ENCODE measurements at regions not wholly inside any gene's neighbourhood (a gene's known extent, or its start where the extent isn't known, plus 50 kb on each side); places are given as distances from the start of the nearest gene placed in this dataset.

DNA sequence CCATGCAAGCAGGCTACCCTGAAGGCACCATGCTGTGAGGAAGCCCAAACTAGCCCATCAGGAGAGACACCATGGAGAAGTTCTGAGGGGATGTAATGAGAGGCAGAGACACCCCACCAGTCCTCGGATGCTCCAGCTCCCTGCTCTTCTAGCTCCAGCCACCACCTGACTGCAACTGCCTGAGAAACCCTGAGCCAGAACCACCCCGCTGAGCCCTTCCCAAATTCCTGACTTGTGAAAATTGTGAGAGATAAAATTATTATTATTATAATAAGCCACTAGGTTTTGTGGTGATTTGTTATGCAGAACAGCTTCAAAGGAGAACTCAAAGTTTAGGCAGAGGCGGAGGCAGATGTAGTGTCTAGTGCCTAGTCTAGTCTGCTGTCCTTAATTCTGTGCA is 67.1 kb upstream of the HK2 start:
- Mint-ChIP-seq H3K36me3 (no peaks in the 10 kb centered on the region), H3K27ac (peak overlapping the region in 2 of 7 donors; percentile 36 to 66), H3K4me3 (no peak overlapping the region), H3K9me3 (peaks cover 0 to 10% (median 0%) of the 10 kb centered on the region in 7 donors), H3K27me3 (ENCODE audit: low read depth in 3 of 3) (peaks cover 0 to 4% (median 0%) of the 10 kb centered on the region in 3 donors), H3K4me1 (peaks cover 38% of the 10 kb centered on the region)
- H4K20me1 ChIP-seq (ENCODE audit: insufficient read depth, low read length), result no peaks in the 10 kb centered on the region
- DNase-seq, result no peak
- TF ChIP-seq, protein P1, sequence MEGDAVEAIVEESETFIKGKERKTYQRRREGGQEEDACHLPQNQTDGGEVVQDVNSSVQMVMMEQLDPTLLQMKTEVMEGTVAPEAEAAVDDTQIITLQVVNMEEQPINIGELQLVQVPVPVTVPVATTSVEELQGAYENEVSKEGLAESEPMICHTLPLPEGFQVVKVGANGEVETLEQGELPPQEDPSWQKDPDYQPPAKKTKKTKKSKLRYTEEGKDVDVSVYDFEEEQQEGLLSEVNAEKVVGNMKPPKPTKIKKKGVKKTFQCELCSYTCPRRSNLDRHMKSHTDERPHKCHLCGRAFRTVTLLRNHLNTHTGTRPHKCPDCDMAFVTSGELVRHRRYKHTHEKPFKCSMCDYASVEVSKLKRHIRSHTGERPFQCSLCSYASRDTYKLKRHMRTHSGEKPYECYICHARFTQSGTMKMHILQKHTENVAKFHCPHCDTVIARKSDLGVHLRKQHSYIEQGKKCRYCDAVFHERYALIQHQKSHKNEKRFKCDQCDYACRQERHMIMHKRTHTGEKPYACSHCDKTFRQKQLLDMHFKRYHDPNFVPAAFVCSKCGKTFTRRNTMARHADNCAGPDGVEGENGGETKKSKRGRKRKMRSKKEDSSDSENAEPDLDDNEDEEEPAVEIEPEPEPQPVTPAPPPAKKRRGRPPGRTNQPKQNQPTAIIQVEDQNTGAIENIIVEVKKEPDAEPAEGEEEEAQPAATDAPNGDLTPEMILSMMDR (IDR thresholded peaks at IDR 0.05), result no peak
- H3K9me3 ChIP-seq (replicated peaks in 1 of 2; ENCODE audit: control insufficient read depth in 1 of 2, insufficient read depth in 1 of 2, low read length in 2 of 2), result no peaks in the 10 kb centered on the region
- H3K4me1 ChIP-seq (ENCODE audit: control insufficient read depth in 1 of 2, insufficient read depth in 2 of 2, low read length in 2 of 2), result peaks cover 27 to 30% of the 10 kb centered on the region in 2 donors
- no peak overlapping the region for H2AFZ ChIP-seq (ENCODE audit: insufficient read depth, low read depth, low read length, poor library complexity, severe bottlenecking)
- no peaks in the 10 kb centered on the region for H3K36me3 ChIP-seq (replicated peaks in 1 of 2; ENCODE audit: control insufficient read depth in 1 of 2, insufficient read depth in 2 of 2, low read length in 2 of 2)
- H3K27me3 ChIP-seq (ENCODE audit: control insufficient read depth in 2 of 2, insufficient read depth in 2 of 2, low read length in 2 of 2), result no peaks in the 10 kb centered on the region
- intact Hi-C loops (cut with micrococcal nuclease), result no loop called here
- H3K27ac ChIP-seq (ENCODE audit: low read depth in 1 of 2, low read length in 2 of 2), result no peak overlapping the region
- H3K4me2 ChIP-seq (replicated peaks; ENCODE audit: extremely low read depth, low read length, poor library complexity, severe bottlenecking), result no peak overlapping the region
- no peaks in the 10 kb centered on the region for H3K79me2 ChIP-seq (ENCODE audit: insufficient read depth, low read length)
- WGBS (ENCODE audit: insufficient coverage), result 100% methylated on average over 1 of the region's 3 CpGs
- H3K4me3 ChIP-seq (replicated peaks in 1 of 3; ENCODE audit: low read depth in 2 of 3, low read length in 3 of 3), result no peak overlapping the region
- H3K9ac ChIP-seq (ENCODE audit: insufficient read depth, low read length, poor library complexity, severe bottlenecking), result no peak overlapping the region

DNA sequence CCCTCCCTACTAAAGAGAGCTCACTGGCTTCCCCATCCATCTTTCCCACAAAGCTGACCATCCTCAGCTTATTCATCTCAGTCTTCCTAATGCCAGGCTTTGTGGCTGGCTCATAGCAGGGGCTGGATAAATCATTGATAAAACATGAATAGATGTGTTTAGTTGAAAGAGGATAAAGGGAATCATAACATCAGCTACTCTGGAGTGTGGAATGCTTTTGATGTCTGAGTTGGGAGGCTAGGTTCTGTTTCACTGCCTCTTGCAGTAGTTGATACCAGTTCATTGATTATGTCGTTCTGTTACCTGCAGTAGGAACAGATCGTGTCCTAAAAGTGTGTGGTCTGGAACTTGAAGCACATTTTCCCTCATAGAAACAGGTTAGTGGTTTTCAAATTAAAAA is 66.3 kb upstream of the HK2 start:
- Histone ChIP-seq H2AFZ (ENCODE audit: insufficient read depth, low read depth, low read length, poor library complexity, severe bottlenecking) (no peak overlapping the region), H3K79me2 (ENCODE audit: insufficient read depth, low read length) (no peaks in the 10 kb centered on the region), H3K9me3 (replicated peaks in 1 of 2; ENCODE audit: control insufficient read depth in 1 of 2, insufficient read depth in 1 of 2, low read length in 2 of 2) (no peaks in the 10 kb centered on the region), H4K20me1 (ENCODE audit: insufficient read depth, low read length) (no peaks in the 10 kb centered on the region), H3K27ac (ENCODE audit: low read depth in 1 of 2, low read length in 2 of 2) (no peak overlapping the region), H3K4me1 (ENCODE audit: control insufficient read depth in 1 of 2, insufficient read depth in 2 of 2, low read length in 2 of 2) (peaks cover 27 to 30% of the 10 kb centered on the region in 2 donors), H3K27me3 (ENCODE audit: control insufficient read depth in 2 of 2, insufficient read depth in 2 of 2, low read length in 2 of 2) (no peaks in the 10 kb centered on the region), H3K36me3 (replicated peaks in 1 of 2; ENCODE audit: control insufficient read depth in 1 of 2, insufficient read depth in 2 of 2, low read length in 2 of 2) (no peaks in the 10 kb centered on the region), H3K4me3 (replicated peaks in 1 of 3; ENCODE audit: low read depth in 2 of 3, low read length in 3 of 3) (no peak overlapping the region), H3K4me2 (replicated peaks; ENCODE audit: extremely low read depth, low read length, poor library complexity, severe bottlenecking) (no peak overlapping the region), H3K9ac (ENCODE audit: insufficient read depth, low read length, poor library complexity, severe bottlenecking) (no peak overlapping the region)
- WGBS (ENCODE audit: insufficient coverage), result no CpG with 5 or more reads among the region's 2 CpGs
- H3K4me3 Mint-ChIP-seq, result no peak overlapping the region
- H3K27ac Mint-ChIP-seq, result no peak overlapping the region
- peaks cover 0 to 6% (median 0%) of the 10 kb centered on the region in 3 donors for H3K27me3 Mint-ChIP-seq (ENCODE audit: low read depth in 3 of 3)
- intact Hi-C loops (cut with micrococcal nuclease), result no loop called here
- DNase-seq, result no peak
- H3K4me1 Mint-ChIP-seq, result peaks cover 34% of the 10 kb centered on the region
- H3K9me3 Mint-ChIP-seq, result peaks cover 0 to 10% (median 0%) of the 10 kb centered on the region in 7 donors
- no peaks in the 10 kb centered on the region for H3K36me3 Mint-ChIP-seq
- TF ChIP-seq, protein P1 (IDR thresholded peaks at IDR 0.05), result no peak
